Prostate gland (tissue), 2 donors: ENCODE measurements at regions not wholly inside any gene's neighbourhood (a gene's known extent, or its start where the extent isn't known, plus 50 kb on each side); places are given as distances from the start of the nearest gene placed in this dataset.

ENCODE experiments used
- DNase-seq: peaks from one replicate; pipeline ENCODE4 v3.0.0-alpha.2; 2019; ENCODE audit warnings: low spot score
- H3K27ac ChIP-seq, 2 donors: fragments of 200-600 bp; sonication (generic); 2 replicates each; pipeline ENCODE4 v1.5.1; 2017 to 2019
- H3K27me3 ChIP-seq: fragments of 200-600 bp; sonication (generic); replicated peaks from 2 replicates; pipeline ENCODE4 v1.5.1; 2019; ENCODE audit not compliant: insufficient read depth
- H3K36me3 ChIP-seq, 2 donors: fragments of 200-600 bp; sonication (generic); 1 replicate in 1 of 2; 2 replicates in 1 of 2; pipeline versions ENCODE4 v1.5.1 to v1.8.1; 2017 to 2019
- H3K4me1 ChIP-seq: fragments of 200-600 bp; sonication (generic); replicated peaks from 2 replicates; pipeline ENCODE4 v1.5.1; 2019
- H3K4me3 ChIP-seq, 2 donors: fragments of 200-600 bp; sonication (generic); 2 replicates each; pipeline ENCODE4 v1.5.1; 2017 to 2019
- H3K9me3 ChIP-seq: fragments of 200-600 bp; sonication (generic); 2 replicates; pipeline ENCODE4 v1.5.1; 2017
- POLR2A ChIP-seq: fragments of 450-650 bp; IDR thresholded peaks from one replicate; pipeline ENCODE4 v1.6.1; 2016; ENCODE audit warnings: antibody characterized with exemption, mild to moderate bottlenecking
- POLR2AphosphoS5 ChIP-seq: sonication (generic); formaldehyde crosslinking; IDR thresholded peaks from one replicate; pipeline ENCODE4 v1.6.1; 2017; ENCODE audit warnings: antibody characterized with exemption
- WGBS: methylation state at CpG from one replicate; pipeline ENCODE4 v1.1.5; 2018; 5-methylcytosine and 5-hydroxymethylcytosine counted together
- intact Hi-C: fragments of 100-400 bp; cut with DNase I; formaldehyde crosslinking; loops from one replicate; pipeline ENCODE4 v1.14.2; 2022
- TF ChIP-seq, protein P1 (sequence below), 4 experiments: fragments of 200-600 bp in 2 of 4; fragments of 450-650 bp in 2 of 4; sonication (generic) in 2 of 4; IDR thresholded peaks; 1 replicate in 3 of 4; 2 replicates in 1 of 4; pipeline ENCODE4 v1.5.1; 2016 to 2019; ENCODE audit warnings: antibody characterized with exemption in 4 of 4, mild to moderate bottlenecking in 2 of 4, moderate library complexity in 2 of 4

DNA sequence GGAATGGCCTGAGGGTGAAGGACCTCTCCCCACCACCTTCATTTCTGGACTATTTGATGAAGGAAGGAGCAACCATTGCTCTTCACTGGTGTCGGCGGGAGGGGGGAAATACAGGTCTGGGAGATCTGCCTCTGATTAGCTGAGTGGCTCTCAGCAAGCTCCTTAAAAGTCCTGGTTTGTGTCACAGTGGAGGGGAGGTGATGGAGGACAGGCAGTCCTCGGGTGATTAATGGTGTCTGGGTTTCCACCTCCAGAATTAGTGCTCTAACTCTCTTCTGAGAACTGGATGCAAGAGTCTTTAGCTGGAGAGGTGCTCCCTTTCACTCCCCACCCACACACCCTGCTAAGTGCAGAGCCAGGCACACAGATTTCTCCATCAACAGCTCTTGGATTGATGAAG is 83.2 kb downstream of the TTC32 start:
- Histone ChIP-seq H3K4me1 (no peaks in the 10 kb centered on the region), H3K27me3 (no peaks in the 10 kb centered on the region), H3K4me3 (no peak overlapping the region), H3K9me3 (no peaks in the 10 kb centered on the region), H3K27ac (no peak overlapping the region), H3K36me3 (no peaks in the 10 kb centered on the region)
- no peak for TF ChIP-seq POLR2AphosphoS5
- TF ChIP-seq, protein P1, sequence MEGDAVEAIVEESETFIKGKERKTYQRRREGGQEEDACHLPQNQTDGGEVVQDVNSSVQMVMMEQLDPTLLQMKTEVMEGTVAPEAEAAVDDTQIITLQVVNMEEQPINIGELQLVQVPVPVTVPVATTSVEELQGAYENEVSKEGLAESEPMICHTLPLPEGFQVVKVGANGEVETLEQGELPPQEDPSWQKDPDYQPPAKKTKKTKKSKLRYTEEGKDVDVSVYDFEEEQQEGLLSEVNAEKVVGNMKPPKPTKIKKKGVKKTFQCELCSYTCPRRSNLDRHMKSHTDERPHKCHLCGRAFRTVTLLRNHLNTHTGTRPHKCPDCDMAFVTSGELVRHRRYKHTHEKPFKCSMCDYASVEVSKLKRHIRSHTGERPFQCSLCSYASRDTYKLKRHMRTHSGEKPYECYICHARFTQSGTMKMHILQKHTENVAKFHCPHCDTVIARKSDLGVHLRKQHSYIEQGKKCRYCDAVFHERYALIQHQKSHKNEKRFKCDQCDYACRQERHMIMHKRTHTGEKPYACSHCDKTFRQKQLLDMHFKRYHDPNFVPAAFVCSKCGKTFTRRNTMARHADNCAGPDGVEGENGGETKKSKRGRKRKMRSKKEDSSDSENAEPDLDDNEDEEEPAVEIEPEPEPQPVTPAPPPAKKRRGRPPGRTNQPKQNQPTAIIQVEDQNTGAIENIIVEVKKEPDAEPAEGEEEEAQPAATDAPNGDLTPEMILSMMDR (IDR thresholded peaks at IDR 0.05): no peak
- no peak for TF ChIP-seq POLR2A
- WGBS: 91% methylated on average over 3 of the region's 3 CpGs
- intact Hi-C loops: no loop called here
- DNase-seq: no peak

DNA sequence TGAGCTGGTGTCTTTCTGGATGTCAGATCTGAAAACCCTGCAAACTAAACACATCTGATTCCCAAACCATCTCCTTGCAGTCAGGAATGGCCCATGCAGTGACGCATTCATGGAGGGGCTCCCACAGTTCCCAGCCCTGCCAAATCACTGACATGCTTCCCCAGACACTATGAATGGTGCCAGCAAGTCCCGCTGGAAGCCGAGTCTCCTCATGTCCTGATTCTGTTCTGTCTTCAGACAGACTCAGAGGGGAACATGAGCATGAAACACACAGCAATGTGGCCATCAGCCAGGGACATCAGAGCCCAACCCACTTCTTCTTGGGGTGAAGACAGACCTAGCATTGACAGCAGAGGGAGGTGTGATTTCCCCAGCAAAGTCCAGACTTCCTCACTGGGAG is 83.7 kb downstream of the TTC32 start:
- Histone ChIP-seq H3K9me3 (no peaks in the 10 kb centered on the region), H3K36me3 (no peaks in the 10 kb centered on the region), H3K4me1 (no peaks in the 10 kb centered on the region), H3K27me3 (no peaks in the 10 kb centered on the region), H3K27ac (no peak overlapping the region), H3K4me3 (no peak overlapping the region)
- DNase-seq: no peak
- intact Hi-C loops: no loop called here
- WGBS: 85% methylated on average over 3 of the region's 3 CpGs
- TF ChIP-seq POLR2AphosphoS5 (no peak), POLR2A (no peak)
- TF ChIP-seq, protein P1 (IDR thresholded peaks at IDR 0.05): no peak

DNA sequence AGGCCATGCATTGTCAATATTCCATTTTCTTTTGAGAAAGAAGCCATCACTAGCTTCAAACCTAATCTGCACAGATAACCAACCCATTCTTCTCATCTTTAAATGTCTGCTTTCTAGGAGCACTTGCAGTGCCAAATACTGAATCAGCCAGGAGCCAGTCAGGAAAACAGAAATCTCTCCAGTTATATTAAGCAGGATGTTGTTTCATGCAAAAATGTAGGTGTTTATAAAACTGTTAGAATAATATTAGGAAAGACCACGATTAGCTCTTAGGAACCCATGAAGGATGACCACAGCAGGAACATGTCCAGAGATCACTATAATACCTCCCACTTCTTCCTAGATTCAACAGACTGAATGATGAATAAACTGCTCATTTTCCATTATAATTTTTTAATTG is 86.0 kb downstream of the TTC32 start:
- H3K9me3 ChIP-seq: no peaks in the 10 kb centered on the region
- H3K27me3 ChIP-seq: no peaks in the 10 kb centered on the region
- no peaks in the 10 kb centered on the region for H3K36me3 ChIP-seq
- intact Hi-C loops: no loop called here
- no peak overlapping the region for H3K27ac ChIP-seq
- WGBS: 37% methylated on average over 1 of the region's 1 CpG
- TF ChIP-seq POLR2A (no peak), POLR2AphosphoS5 (no peak)
- TF ChIP-seq, protein P1 (IDR thresholded peaks at IDR 0.05): no peak
- no peaks in the 10 kb centered on the region for H3K4me1 ChIP-seq
- H3K4me3 ChIP-seq: no peak overlapping the region
- DNase-seq: no peak

DNA sequence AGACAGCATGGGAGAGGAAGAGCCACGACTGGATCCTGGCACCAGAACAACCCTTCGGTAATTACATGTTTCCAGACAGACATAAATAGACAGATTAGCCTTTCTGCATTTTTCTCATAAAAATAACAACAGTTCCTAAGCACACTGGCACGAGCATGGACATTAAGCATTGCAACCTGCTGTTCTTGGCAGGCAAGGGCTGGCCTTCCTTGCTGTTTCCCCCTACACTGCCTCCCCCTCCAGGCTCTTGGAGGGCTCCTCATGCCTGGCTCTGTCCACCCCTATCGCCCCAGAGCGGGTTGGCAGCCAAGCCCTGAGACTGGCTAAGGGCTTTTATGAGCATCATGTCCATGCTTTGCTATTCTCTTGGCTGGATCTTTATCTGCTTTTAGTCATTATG is 89.6 kb downstream of the TTC32 start:
- DNase-seq: peak; percentile 43
- intact Hi-C loops: no loop called here
- no peaks in the 10 kb centered on the region for H3K27me3 ChIP-seq
- no peaks in the 10 kb centered on the region for H3K4me1 ChIP-seq
- H3K9me3 ChIP-seq: no peaks in the 10 kb centered on the region
- no peak overlapping the region for H3K27ac ChIP-seq
- WGBS: 7% methylated on average over 5 of the region's 5 CpGs
- no peak overlapping the region for H3K4me3 ChIP-seq
- TF ChIP-seq POLR2A (no peak), POLR2AphosphoS5 (peak; percentile 62)
- no peaks in the 10 kb centered on the region for H3K36me3 ChIP-seq

DNA sequence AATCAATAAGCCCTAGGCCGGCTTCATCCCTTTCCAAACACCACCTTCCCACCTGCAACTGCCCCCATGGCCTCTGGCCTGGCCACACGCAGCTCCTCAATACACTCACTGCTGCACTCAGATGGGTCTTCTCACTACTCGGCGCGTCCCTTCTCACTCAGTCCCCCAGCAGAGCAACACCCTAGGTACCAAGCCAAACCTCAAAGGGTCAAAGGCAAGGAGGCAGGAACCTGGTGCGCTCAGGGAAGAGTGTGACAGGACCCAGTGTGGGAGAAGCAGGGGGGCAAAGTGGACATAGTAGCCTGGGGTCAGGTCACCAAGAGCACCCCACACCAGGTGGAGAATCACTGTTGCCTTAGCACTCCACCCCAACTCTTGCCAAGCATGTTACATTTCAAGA is 90.6 kb downstream of the TTC32 start:
- Histone ChIP-seq H3K4me3 (no peak overlapping the region), H3K27me3 (no peaks in the 10 kb centered on the region), H3K4me1 (no peaks in the 10 kb centered on the region), H3K36me3 (no peaks in the 10 kb centered on the region), H3K27ac (no peak overlapping the region), H3K9me3 (no peaks in the 10 kb centered on the region)
- TF ChIP-seq POLR2A (no peak), POLR2AphosphoS5 (no peak)
- TF ChIP-seq, protein P1 (IDR thresholded peaks at IDR 0.05): no peak
- intact Hi-C loops: no loop called here
- 97% methylated on average over 6 of the region's 6 CpGs for WGBS
- DNase-seq: no peak
